ENCODE measurements at regions not wholly inside any gene's neighbourhood (a gene's known extent, or its start where the extent isn't known, plus 50 kb on each side); places are given as distances from the start of the nearest gene placed in this dataset.
A peak's percentile ranks its signal among the peaks of the same experiment; 100 is the strongest.
"Not testable (repeated sequence)": the region's sequence is repeated elsewhere in the genome, so short reads cannot be mapped to it uniquely, and the experiment has no call there.

- CTCF ChIA-PET; H3K4me1 ChIP-seq (replicated peaks; ENCODE audit: insufficient read depth); H3K27me3 ChIP-seq (ENCODE audit: insufficient read depth, low read depth); H2AFZ ChIP-seq; POLR2A ChIA-PET (ENCODE audit: unreplicated experiment); DNase-seq; H3K79me2 ChIP-seq (ENCODE audit: low read depth); H3K36me3 ChIP-seq (ENCODE audit: low read depth); BruUV-seq (replicated peaks); H3F3A ChIP-seq (ENCODE audit: insufficient read depth, low read depth); H3K9me3 ChIP-seq (ENCODE audit: insufficient read depth, low read depth); intact Hi-C loops (cut with micrococcal nuclease; ENCODE audit: unreplicated experiment); H3K4me2 ChIP-seq; H4K20me1 ChIP-seq (ENCODE audit: insufficient read depth); H3K27ac ChIP-seq; H3K9me2 ChIP-seq (ENCODE audit: insufficient read depth); H3K4me3 ChIP-seq: not testable (repeated sequence)
Measured at GRCh38 chr15:85196697-85197096, 183.7 kb upstream of the AKAP13 start.

GRCh38 chr15:85197582-85197981, 182.8 kb upstream of the AKAP13 start:
- intact Hi-C loops (cut with micrococcal nuclease; ENCODE audit: unreplicated experiment); H3K9me2 ChIP-seq (ENCODE audit: insufficient read depth); H3K4me3 ChIP-seq; DNase-seq; BruUV-seq (replicated peaks); H3K9me3 ChIP-seq (ENCODE audit: insufficient read depth, low read depth); H3K36me3 ChIP-seq (ENCODE audit: low read depth); H2AFZ ChIP-seq; H4K20me1 ChIP-seq (ENCODE audit: insufficient read depth); H3K27ac ChIP-seq; POLR2A ChIA-PET (ENCODE audit: unreplicated experiment); CTCF ChIA-PET; H3K4me2 ChIP-seq; H3K27me3 ChIP-seq (ENCODE audit: insufficient read depth, low read depth); H3K79me2 ChIP-seq (ENCODE audit: low read depth); H3F3A ChIP-seq (ENCODE audit: insufficient read depth, low read depth); H3K4me1 ChIP-seq (replicated peaks; ENCODE audit: insufficient read depth): not testable (repeated sequence)

- intact Hi-C loops (cut with micrococcal nuclease; ENCODE audit: unreplicated experiment); H3K4me2 ChIP-seq; H3K9me2 ChIP-seq (ENCODE audit: insufficient read depth); H3K36me3 ChIP-seq (ENCODE audit: low read depth); H3K27me3 ChIP-seq (ENCODE audit: insufficient read depth, low read depth); H3K4me3 ChIP-seq; H3F3A ChIP-seq (ENCODE audit: insufficient read depth, low read depth); H4K20me1 ChIP-seq (ENCODE audit: insufficient read depth); H3K27ac ChIP-seq; BruUV-seq (replicated peaks); POLR2A ChIA-PET (ENCODE audit: unreplicated experiment); DNase-seq; H3K4me1 ChIP-seq (replicated peaks; ENCODE audit: insufficient read depth); CTCF ChIA-PET; H2AFZ ChIP-seq; H3K79me2 ChIP-seq (ENCODE audit: low read depth); H3K9me3 ChIP-seq (ENCODE audit: insufficient read depth, low read depth): not testable (repeated sequence)
Measured at GRCh38 chr15:85198432-85198831, 182.0 kb upstream of the AKAP13 start.

- H3K9me3 ChIP-seq (ENCODE audit: insufficient read depth, low read depth); H3K27me3 ChIP-seq (ENCODE audit: insufficient read depth, low read depth); DNase-seq; H3K4me2 ChIP-seq; H3K79me2 ChIP-seq (ENCODE audit: low read depth); H3K4me1 ChIP-seq (replicated peaks; ENCODE audit: insufficient read depth); intact Hi-C loops (cut with micrococcal nuclease; ENCODE audit: unreplicated experiment); BruUV-seq (replicated peaks); H3K9me2 ChIP-seq (ENCODE audit: insufficient read depth); H4K20me1 ChIP-seq (ENCODE audit: insufficient read depth); H3K4me3 ChIP-seq; POLR2A ChIA-PET (ENCODE audit: unreplicated experiment); H2AFZ ChIP-seq; CTCF ChIA-PET; H3K27ac ChIP-seq; H3F3A ChIP-seq (ENCODE audit: insufficient read depth, low read depth); H3K36me3 ChIP-seq (ENCODE audit: low read depth): not testable (repeated sequence)
Measured at GRCh38 chr15:85200215-85200614, 180.2 kb upstream of the AKAP13 start.

GRCh38 chr15:85201118-85201793, 179.1 kb upstream of the AKAP13 start:
- H3K27ac ChIP-seq; H3K36me3 ChIP-seq (ENCODE audit: low read depth); H2AFZ ChIP-seq; H3F3A ChIP-seq (ENCODE audit: insufficient read depth, low read depth); H3K79me2 ChIP-seq (ENCODE audit: low read depth); H3K4me1 ChIP-seq (replicated peaks; ENCODE audit: insufficient read depth); H3K27me3 ChIP-seq (ENCODE audit: insufficient read depth, low read depth); H3K4me3 ChIP-seq; BruUV-seq (replicated peaks); POLR2A ChIA-PET (ENCODE audit: unreplicated experiment); H3K9me2 ChIP-seq (ENCODE audit: insufficient read depth); H3K9me3 ChIP-seq (ENCODE audit: insufficient read depth, low read depth); intact Hi-C loops (cut with micrococcal nuclease; ENCODE audit: unreplicated experiment); CTCF ChIA-PET; H3K4me2 ChIP-seq; H4K20me1 ChIP-seq (ENCODE audit: insufficient read depth); DNase-seq: not testable (repeated sequence)

- H3K9me2 ChIP-seq (ENCODE audit: insufficient read depth); BruUV-seq (replicated peaks); H3F3A ChIP-seq (ENCODE audit: insufficient read depth, low read depth); H2AFZ ChIP-seq; CTCF ChIA-PET; H3K79me2 ChIP-seq (ENCODE audit: low read depth); H3K27ac ChIP-seq; intact Hi-C loops (cut with micrococcal nuclease; ENCODE audit: unreplicated experiment); H3K4me3 ChIP-seq; H4K20me1 ChIP-seq (ENCODE audit: insufficient read depth); H3K4me2 ChIP-seq; H3K4me1 ChIP-seq (replicated peaks; ENCODE audit: insufficient read depth); H3K36me3 ChIP-seq (ENCODE audit: low read depth); DNase-seq; POLR2A ChIA-PET (ENCODE audit: unreplicated experiment); H3K9me3 ChIP-seq (ENCODE audit: insufficient read depth, low read depth); H3K27me3 ChIP-seq (ENCODE audit: insufficient read depth, low read depth): not testable (repeated sequence)
Measured at GRCh38 chr15:85204481-85204880, 175.9 kb upstream of the AKAP13 start.

- DNase-seq; intact Hi-C loops (cut with micrococcal nuclease; ENCODE audit: unreplicated experiment); H4K20me1 ChIP-seq (ENCODE audit: insufficient read depth); H2AFZ ChIP-seq; H3K27ac ChIP-seq; H3K4me1 ChIP-seq (replicated peaks; ENCODE audit: insufficient read depth); POLR2A ChIA-PET (ENCODE audit: unreplicated experiment); H3K9me3 ChIP-seq (ENCODE audit: insufficient read depth, low read depth); H3K36me3 ChIP-seq (ENCODE audit: low read depth); H3K27me3 ChIP-seq (ENCODE audit: insufficient read depth, low read depth); CTCF ChIA-PET; H3F3A ChIP-seq (ENCODE audit: insufficient read depth, low read depth); H3K9me2 ChIP-seq (ENCODE audit: insufficient read depth); H3K79me2 ChIP-seq (ENCODE audit: low read depth): not testable (repeated sequence)
- peak overlapping the region; percentile 55; the same call in 1 of the 2 replicates for H3K4me3 ChIP-seq
- TSS peak; percentile 55 for BruUV-seq (replicated peaks)
- peak overlapping the region; percentile 62; the same call in 1 of the 2 replicates for H3K4me2 ChIP-seq
Measured at GRCh38 chr15:85233791-85234325, 146.5 kb upstream of the AKAP13 start.

All from PC-9 (cell line).